Lower leg skin (tissue), 4 donors: ENCODE measurements at regions not wholly inside any gene's neighbourhood (a gene's known extent, or its start where the extent isn't known, plus 50 kb on each side); places are given as distances from the start of the nearest gene placed in this dataset.

Experiments used
- DNase-seq, 2 donors: peaks; one replicate each; pipeline ENCODE4 v3.0.0-alpha.2; 2019; ENCODE audit warnings: low spot score in 2 of 2
- H3K4me3 ChIP-seq: fragments of 200-600 bp; sonication (generic); 2 replicates; pipeline ENCODE4 v1.5.1; 2017; ENCODE audit warnings: mild to moderate bottlenecking, low read depth; ENCODE audit not compliant: poor library complexity, severe bottlenecking
- CTCF ChIP-seq, 3 donors: fragments of 450-650 bp; IDR thresholded peaks; one replicate each; pipeline ENCODE4 v1.5.1; 2016; ENCODE audit warnings: antibody characterized with exemption in 3 of 3, mild to moderate bottlenecking in 3 of 3, moderate library complexity in 2 of 3
- POLR2A ChIP-seq, 2 donors: fragments of 450-650 bp; IDR thresholded peaks; one replicate each; pipeline ENCODE4 v1.6.1; 2016 to 2017; ENCODE audit warnings: antibody characterized with exemption in 2 of 2, mild to moderate bottlenecking in 1 of 2, moderate library complexity in 1 of 2
- WGBS, 2 donors: methylation state at CpG; one replicate each; pipeline ENCODE4 v1.1.5; 2018; 5-methylcytosine and 5-hydroxymethylcytosine counted together
- intact Hi-C: fragments of 100-400 bp; cut with DNase I; formaldehyde crosslinking; loops from one replicate; pipeline ENCODE4 v1.15.0; 2023; ENCODE audit warnings: low total_unique reads

GRCh38 chr14:28946267-28946666, 179.7 kb downstream of the FOXG1 start:
- TF ChIP-seq POLR2A (IDR thresholded peaks at IDR 0.05) (no peak), CTCF (IDR thresholded peaks at IDR 0.05) (no peak)
- intact Hi-C loops = no loop called here
- DNase-seq = no peak
- H3K4me3 ChIP-seq = no peak overlapping the region
- WGBS, 2 donors = 68 to 70% methylated on average over 1 of the region's 1 CpG

- H3K4me3 ChIP-seq = no peak overlapping the region
- TF ChIP-seq CTCF (IDR thresholded peaks at IDR 0.05) (no peak), POLR2A (IDR thresholded peaks at IDR 0.05) (no peak)
- 77 to 91% methylated on average over 2 of the region's 2 CpGs for WGBS, 2 donors
- intact Hi-C loops = no loop called here
- DNase-seq = no peak
These were observed 182.9 kb downstream of the FOXG1 start for GRCh38 chr14:28949503-28949902.

GRCh38 chr14:28952161-28952560, 185.6 kb downstream of the FOXG1 start:
- no peak for DNase-seq
- intact Hi-C loops = no loop called here
- WGBS, 2 donors = 89 to 91% methylated on average over 1 of the region's 1 CpG
- TF ChIP-seq CTCF (IDR thresholded peaks at IDR 0.05) (no peak), POLR2A (IDR thresholded peaks at IDR 0.05) (no peak)
- no peak overlapping the region for H3K4me3 ChIP-seq

GRCh38 chr14:28952666-28953065, 186.1 kb downstream of the FOXG1 start:
- DNase-seq = no peak
- TF ChIP-seq CTCF (IDR thresholded peaks at IDR 0.05) = no peak
- no peak for TF ChIP-seq POLR2A (IDR thresholded peaks at IDR 0.05)
- intact Hi-C loops = no loop called here
- no peak overlapping the region for H3K4me3 ChIP-seq

GRCh38 chr14:28953973-28954372, 187.4 kb downstream of the FOXG1 start:
- DNase-seq = no peak
- intact Hi-C loops = no loop called here
- TF ChIP-seq CTCF (IDR thresholded peaks at IDR 0.05) = no peak
- TF ChIP-seq POLR2A (IDR thresholded peaks at IDR 0.05) = no peak
- 80 to 83% methylated on average over 2 of the region's 2 CpGs for WGBS, 2 donors
- H3K4me3 ChIP-seq = no peak overlapping the region

- WGBS, 2 donors = 88 to 89% methylated on average over 2 of the region's 2 CpGs
- TF ChIP-seq POLR2A (IDR thresholded peaks at IDR 0.05) = no peak
- TF ChIP-seq CTCF (IDR thresholded peaks at IDR 0.05) = no peak
- intact Hi-C loops = no loop called here
- no peak overlapping the region for H3K4me3 ChIP-seq
- no peak for DNase-seq
These were observed 200.0 kb downstream of the FOXG1 start for GRCh38 chr14:28966416-28967233.
